SU-DHL-6 (cell line): ENCODE measurements at regions not wholly inside any gene's neighbourhood (a gene's known extent, or its start where the extent isn't known, plus 50 kb on each side); places are given as distances from the start of the nearest gene placed in this dataset.

Experiments used
- H2AFZ ChIP-seq: fragments of 200-600 bp; sonication (generic); 2 replicates; pipeline ENCODE4 v1.6.1; 2014; ENCODE audit warnings: low read depth, mild to moderate bottlenecking, moderate library complexity, mixed read lengths, antibody characterized with exemption, low read length; ENCODE audit not compliant: severe bottlenecking
- H3F3A ChIP-seq: fragments of 200-600 bp; shearing (Covaris generic); 2 replicates; pipeline ENCODE4 v1.6.0; 2016; ENCODE audit warnings: antibody characterized with exemption, mild to moderate bottlenecking; ENCODE audit not compliant: insufficient read depth
- H3K27ac ChIP-seq: fragments of 200-600 bp; sonication (generic); 2 replicates; pipeline ENCODE4 v1.5.1; 2016; ENCODE audit warnings: low read depth, mild to moderate bottlenecking, low read length, moderate library complexity, mixed read lengths
- H3K27me3 ChIP-seq: fragments of 200-600 bp; sonication (generic), shearing (Covaris generic); 2 replicates; pipeline ENCODE4 v1.6.0; 2014; ENCODE audit warnings: mild to moderate bottlenecking, low read length
- H3K36me3 ChIP-seq: fragments of 200-600 bp; sonication (generic); 2 replicates; pipeline ENCODE4 v1.6.1; 2014; ENCODE audit warnings: mild to moderate bottlenecking, low read length, mixed read lengths
- H3K4me2 ChIP-seq: fragments of 300-600, 200-600 bp; shearing (Covaris generic), sonication (generic); 2 replicates; pipeline ENCODE4 v1.6.0; 2014; ENCODE audit warnings: low read length, low read depth, mild to moderate bottlenecking; ENCODE audit not compliant: poor library complexity, severe bottlenecking
- H3K4me3 ChIP-seq: fragments of 200-600 bp; sonication (generic); 2 replicates; pipeline ENCODE4 v1.5.1; 2014; ENCODE audit warnings: antibody characterized with exemption, low read length, mild to moderate bottlenecking, mixed read lengths; ENCODE audit not compliant: insufficient read depth, poor library complexity, severe bottlenecking
- H3K79me2 ChIP-seq: fragments of 200-600 bp; sonication (generic); 2 replicates; pipeline ENCODE4 v1.6.1; 2014; ENCODE audit warnings: mild to moderate bottlenecking, low read length, moderate library complexity; ENCODE audit not compliant: insufficient read depth
- H3K9ac ChIP-seq: fragments of 200-600 bp; sonication (generic); 2 replicates; pipeline ENCODE4 v1.7.0; 2014; ENCODE audit warnings: mild to moderate bottlenecking, low read length
- H3K9me2 ChIP-seq: fragments of 200-600 bp; sonication (generic); replicated peaks from 2 replicates; pipeline ENCODE4 v1.6.1; 2014; ENCODE audit warnings: low read length; ENCODE audit not compliant: insufficient read depth
- H3K9me3 ChIP-seq: fragments of 200-600 bp; sonication (generic); 2 replicates; pipeline ENCODE4 v1.6.1; 2014; ENCODE audit warnings: low read length, mixed read lengths; ENCODE audit not compliant: insufficient read depth
- H4K20me1 ChIP-seq: fragments of 200-600 bp; sonication (generic); 2 replicates; pipeline ENCODE4 v1.6.1; 2014; ENCODE audit warnings: low read depth, mild to moderate bottlenecking, antibody characterized with exemption, low read length, moderate library complexity, mixed read lengths
- EZH2phosphoT487 ChIP-seq: fragments of 200-600 bp; sonication (generic), shearing (Covaris generic); conservative IDR thresholded peaks from 2 replicates; pipeline ENCODE4 v1.6.1; 2018; ENCODE audit warnings: mild to moderate bottlenecking, antibody characterized with exemption, low read length, moderate library complexity, mixed read lengths
- TF ChIP-seq, protein P1 (sequence below): fragments of 200-600 bp; sonication (generic); IDR thresholded peaks from one replicate; pipeline ENCODE4 v1.5.1; 2017; ENCODE audit warnings: antibody characterized with exemption, mild to moderate bottlenecking, low read length, moderate library complexity; ENCODE audit not compliant: insufficient read depth, poor library complexity, severe bottlenecking

DNA sequence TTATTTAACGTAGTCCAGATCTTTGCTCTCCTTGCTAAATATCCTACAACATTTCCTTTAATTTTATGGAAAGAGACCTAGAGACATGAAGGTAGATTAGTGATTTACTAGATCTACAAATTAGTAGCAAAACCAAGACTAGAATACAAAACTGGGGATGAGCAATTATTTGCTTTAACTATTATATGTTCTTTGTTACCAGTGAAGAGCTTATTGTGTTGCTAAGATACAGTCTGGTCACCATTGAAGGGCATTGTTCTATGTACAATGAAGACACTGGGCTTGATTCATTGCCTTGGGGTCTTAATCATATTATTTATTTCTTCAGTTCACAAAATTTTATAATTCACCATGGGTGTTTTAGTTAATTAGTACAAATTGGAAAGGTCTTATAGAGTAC, 88.3 kb downstream of the S1PR1 start:
- H3K27me3 ChIP-seq, result no peaks in the 10 kb centered on the region

DNA sequence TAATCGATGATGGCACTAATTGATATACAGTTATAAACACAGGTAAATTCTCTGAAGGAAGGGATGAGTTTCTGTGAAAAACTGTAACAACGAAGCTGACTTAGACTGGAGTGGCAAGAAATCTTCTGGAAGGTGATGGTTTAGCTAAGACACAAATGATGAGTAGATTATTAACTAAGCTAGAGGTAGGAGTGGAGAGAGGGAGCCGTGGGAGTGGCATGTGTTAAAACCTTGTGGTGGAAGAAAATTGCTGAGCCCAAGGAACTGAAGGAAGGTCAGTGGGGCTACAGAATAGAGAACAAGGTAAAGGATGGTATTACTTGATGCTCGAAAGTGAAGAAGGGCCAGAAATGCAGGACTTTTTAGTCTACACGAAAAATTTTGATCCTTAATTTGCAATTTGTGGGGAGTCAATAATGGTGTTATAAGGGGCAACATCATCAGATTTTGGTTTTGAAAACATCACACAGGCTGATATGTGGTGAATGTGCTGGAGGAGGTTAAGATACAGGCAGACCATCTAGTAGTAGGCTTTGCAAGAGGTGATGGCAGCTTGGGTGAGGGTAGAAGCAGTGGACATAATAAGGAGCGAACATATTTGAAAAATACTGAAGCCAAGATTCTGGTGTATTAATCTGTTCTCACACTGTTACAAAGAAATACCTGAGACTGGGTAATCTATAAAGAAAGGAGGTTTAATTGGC, 93.8 kb downstream of the S1PR1 start:
- Histone ChIP-seq H3K36me3 (no peaks in the 10 kb centered on the region), H3K9me2 (no peaks in the 10 kb centered on the region), H3K27me3 (no peaks in the 10 kb centered on the region), H3K27ac (no peak overlapping the region), H3K9ac (no peak overlapping the region), H3K9me3 (peaks cover 10% of the 10 kb centered on the region; the same call in 1 of the 2 replicates), H3K4me3 (no peak overlapping the region), H3F3A (no peaks in the 10 kb centered on the region), H4K20me1 (no peaks in the 10 kb centered on the region), H3K79me2 (no peaks in the 10 kb centered on the region), H2AFZ (no peak overlapping the region), H3K4me2 (no peak overlapping the region)
- no peak for TF ChIP-seq EZH2phosphoT487
- TF ChIP-seq, protein P1, sequence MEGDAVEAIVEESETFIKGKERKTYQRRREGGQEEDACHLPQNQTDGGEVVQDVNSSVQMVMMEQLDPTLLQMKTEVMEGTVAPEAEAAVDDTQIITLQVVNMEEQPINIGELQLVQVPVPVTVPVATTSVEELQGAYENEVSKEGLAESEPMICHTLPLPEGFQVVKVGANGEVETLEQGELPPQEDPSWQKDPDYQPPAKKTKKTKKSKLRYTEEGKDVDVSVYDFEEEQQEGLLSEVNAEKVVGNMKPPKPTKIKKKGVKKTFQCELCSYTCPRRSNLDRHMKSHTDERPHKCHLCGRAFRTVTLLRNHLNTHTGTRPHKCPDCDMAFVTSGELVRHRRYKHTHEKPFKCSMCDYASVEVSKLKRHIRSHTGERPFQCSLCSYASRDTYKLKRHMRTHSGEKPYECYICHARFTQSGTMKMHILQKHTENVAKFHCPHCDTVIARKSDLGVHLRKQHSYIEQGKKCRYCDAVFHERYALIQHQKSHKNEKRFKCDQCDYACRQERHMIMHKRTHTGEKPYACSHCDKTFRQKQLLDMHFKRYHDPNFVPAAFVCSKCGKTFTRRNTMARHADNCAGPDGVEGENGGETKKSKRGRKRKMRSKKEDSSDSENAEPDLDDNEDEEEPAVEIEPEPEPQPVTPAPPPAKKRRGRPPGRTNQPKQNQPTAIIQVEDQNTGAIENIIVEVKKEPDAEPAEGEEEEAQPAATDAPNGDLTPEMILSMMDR, result no peak

More for the DNA sequence above, 88.3 kb downstream of the S1PR1 start:
- H3K4me2 ChIP-seq, result no peak overlapping the region
- no peak overlapping the region for H3K9ac ChIP-seq
- no peaks in the 10 kb centered on the region for H3K36me3 ChIP-seq
- no peak overlapping the region for H2AFZ ChIP-seq
- H3K4me3 ChIP-seq, result no peak overlapping the region
- H3F3A ChIP-seq, result no peaks in the 10 kb centered on the region
- TF ChIP-seq EZH2phosphoT487, result no peak
- TF ChIP-seq, protein P1, result no peak
- H4K20me1 ChIP-seq, result no peaks in the 10 kb centered on the region
- H3K27ac ChIP-seq, result no peak overlapping the region
- no peaks in the 10 kb centered on the region for H3K9me3 ChIP-seq
- no peaks in the 10 kb centered on the region for H3K79me2 ChIP-seq
- H3K9me2 ChIP-seq, result no peaks in the 10 kb centered on the region

DNA sequence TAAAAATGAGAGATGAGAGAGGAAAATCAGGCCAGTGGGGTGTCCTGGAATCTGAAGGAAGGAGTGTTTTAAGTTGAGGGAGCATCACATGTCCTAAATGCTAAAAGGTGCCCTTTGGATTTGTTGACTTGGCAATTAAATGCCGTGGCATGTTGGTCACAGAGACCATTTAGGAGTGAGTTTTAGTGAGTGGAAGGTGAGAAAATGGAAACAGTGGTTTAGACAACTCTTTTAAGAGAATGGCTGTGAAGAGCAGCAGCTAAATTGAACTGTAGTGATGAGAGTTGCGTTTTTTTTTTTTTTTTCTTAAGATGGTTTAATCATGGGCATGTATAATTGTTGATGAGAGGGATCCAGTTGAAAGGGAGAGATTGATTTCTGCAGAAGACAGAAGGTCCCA, 95.0 kb downstream of the S1PR1 start:
- Histone ChIP-seq H3K27me3 (no peaks in the 10 kb centered on the region), H3K36me3 (no peaks in the 10 kb centered on the region)
- TF ChIP-seq, protein P1, result no peak
- no peak for TF ChIP-seq EZH2phosphoT487

More for the DNA sequence above, 95.0 kb downstream of the S1PR1 start:
- no peak overlapping the region for H3K4me3 ChIP-seq
- no peak overlapping the region for H2AFZ ChIP-seq
- H3K4me2 ChIP-seq, result no peak overlapping the region
- H3F3A ChIP-seq, result no peaks in the 10 kb centered on the region
- H3K9ac ChIP-seq, result no peak overlapping the region
- no peaks in the 10 kb centered on the region for H3K79me2 ChIP-seq
- peaks cover 10% of the 10 kb centered on the region; the same call in 1 of the 2 replicates for H3K9me3 ChIP-seq
- no peaks in the 10 kb centered on the region for H3K9me2 ChIP-seq
- H4K20me1 ChIP-seq, result no peaks in the 10 kb centered on the region
- no peak overlapping the region for H3K27ac ChIP-seq
